ENCODE measurements at regions not wholly inside any gene's neighbourhood (a gene's known extent, or its start where the extent isn't known, plus 50 kb on each side); places are given as distances from the start of the nearest gene placed in this dataset.

DNA sequence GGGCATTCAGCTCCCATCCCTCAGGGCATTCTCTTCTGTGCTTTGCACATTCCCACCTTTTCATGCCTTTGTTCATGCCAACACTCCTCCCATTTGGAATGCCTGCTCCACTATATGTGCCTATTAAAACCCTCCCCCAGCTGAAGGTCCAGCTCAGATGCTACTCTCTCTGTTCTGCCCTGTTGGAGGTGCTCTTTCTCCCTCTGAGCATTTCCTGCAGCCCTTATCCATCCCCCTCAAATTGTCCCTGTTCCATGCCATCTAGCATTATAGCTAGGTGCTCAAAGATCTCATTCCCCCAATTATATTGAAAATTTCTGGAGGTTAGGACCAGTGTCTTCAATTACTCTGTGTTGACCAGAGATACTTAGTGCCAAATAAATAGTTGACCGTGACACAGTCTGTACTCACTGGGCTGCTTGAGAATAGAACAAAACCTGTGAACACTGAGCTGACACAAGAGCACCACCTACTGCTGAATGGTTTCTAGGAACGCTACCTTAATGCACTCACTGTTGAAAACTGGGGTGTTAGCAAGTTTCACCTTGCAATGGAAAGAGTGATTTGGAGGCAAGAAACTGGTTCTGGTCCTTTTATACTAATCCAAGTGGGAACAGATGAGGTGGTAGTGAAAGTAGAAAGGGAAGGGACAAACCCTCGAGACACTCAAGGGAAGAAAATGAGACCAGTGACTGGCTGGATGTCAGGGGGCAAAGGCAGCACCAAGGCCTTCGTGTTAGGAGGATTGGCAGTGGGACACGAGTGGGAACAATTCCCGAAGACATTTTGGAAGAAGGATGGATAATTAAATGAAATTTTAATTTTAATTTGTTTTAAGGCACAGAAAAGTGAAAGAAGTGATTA lies 289.8 kb upstream of the ROPN1 start:
- H3K27ac ChIP-seq (ENCODE audit: low read depth) = no peak overlapping the region
- H3K4me3 ChIP-seq (ENCODE audit: low read depth, low read length) = no peak overlapping the region
- H3K4me1 ChIP-seq (ENCODE audit: insufficient read depth) = no peaks in the 10 kb centered on the region
- WGBS = 75% methylated on average over 6 of the region's 6 CpGs
- no peak for DNase-seq (ENCODE audit: extremely low spot score)
- H3K36me3 ChIP-seq (ENCODE audit: insufficient read depth) = no peaks in the 10 kb centered on the region

DNA sequence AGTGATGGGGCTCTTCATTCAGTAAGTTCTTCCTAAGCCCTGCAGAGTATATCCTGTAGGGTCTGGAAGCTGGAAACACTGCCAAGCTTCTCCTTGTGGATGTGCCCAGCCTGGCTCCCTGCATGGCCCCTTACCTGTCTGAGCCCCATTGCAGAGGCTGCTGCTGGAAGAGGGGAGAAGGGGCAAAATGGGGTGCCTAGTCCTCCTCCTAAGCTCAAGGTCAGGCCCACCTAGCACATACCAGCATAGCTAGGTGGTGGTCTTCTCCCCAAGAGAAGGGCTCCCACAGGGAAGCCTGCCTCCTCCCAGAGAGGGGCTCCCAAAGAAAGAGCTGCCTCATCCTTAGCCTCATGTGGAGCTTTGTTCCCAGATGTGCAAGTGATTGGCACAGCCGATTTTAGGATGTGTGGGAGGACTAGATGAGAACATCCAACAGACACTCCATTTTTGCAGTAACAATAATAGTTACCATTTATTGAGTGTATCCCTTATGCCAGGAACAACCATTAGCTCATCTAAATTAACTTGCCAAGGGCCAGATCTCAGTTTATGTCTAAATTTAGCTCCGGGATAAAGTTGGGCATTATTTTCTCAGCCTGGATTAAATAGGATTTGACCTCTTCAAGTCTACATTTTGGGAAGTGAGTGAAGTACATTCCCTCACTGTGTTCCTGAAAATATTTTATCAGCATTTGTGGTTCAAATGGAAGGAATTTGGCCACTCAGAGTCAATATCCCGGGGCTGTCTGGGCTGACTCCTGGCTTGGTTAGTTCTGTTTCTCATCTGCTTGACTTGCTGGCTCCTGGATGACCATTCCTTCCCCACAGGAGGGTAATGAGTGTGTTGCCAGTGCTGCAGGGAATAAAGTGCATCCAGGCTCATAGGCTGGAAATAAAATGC lies 291.1 kb upstream of the ROPN1 start:
- WGBS = 25% methylated on average over 3 of the region's 3 CpGs
- Histone ChIP-seq H3K4me1 (ENCODE audit: insufficient read depth) (no peaks in the 10 kb centered on the region), H3K36me3 (ENCODE audit: insufficient read depth) (no peaks in the 10 kb centered on the region), H3K27ac (ENCODE audit: low read depth) (no peak overlapping the region), H3K4me3 (ENCODE audit: low read depth, low read length) (no peak overlapping the region)
- no peak for DNase-seq (ENCODE audit: extremely low spot score)

DNA sequence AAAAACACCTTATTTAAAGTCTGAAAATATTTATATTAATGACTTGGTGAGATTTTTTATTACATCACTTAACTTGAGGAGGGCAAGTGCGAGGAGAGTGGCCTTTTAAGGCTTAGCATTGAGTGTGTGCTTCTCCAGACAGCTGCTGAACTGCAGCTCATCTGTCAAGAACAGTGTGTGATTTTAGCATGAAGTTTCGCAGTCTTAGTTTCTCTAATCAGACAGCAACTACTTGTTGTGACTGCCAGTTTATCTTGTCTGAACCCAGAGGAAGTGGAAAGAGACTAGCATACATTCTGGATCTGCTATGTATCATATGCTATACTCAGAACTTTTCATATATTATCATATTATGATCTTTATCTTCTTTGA lies 291.7 kb upstream of the ROPN1 start:
- Histone ChIP-seq H3K4me3 (ENCODE audit: low read depth, low read length) (no peak overlapping the region), H3K36me3 (ENCODE audit: insufficient read depth) (no peaks in the 10 kb centered on the region), H3K27ac (ENCODE audit: low read depth) (no peak overlapping the region), H3K4me1 (ENCODE audit: insufficient read depth) (no peaks in the 10 kb centered on the region)
- no peak for DNase-seq (ENCODE audit: extremely low spot score)
- 46% methylated on average over 2 of the region's 2 CpGs for WGBS

- no peak overlapping the region for H3K4me3 ChIP-seq (ENCODE audit: low read depth, low read length)
- DNase-seq (ENCODE audit: extremely low spot score) = no peak
- H3K4me1 ChIP-seq (ENCODE audit: insufficient read depth) = no peaks in the 10 kb centered on the region
- no peaks in the 10 kb centered on the region for H3K36me3 ChIP-seq (ENCODE audit: insufficient read depth)
- H3K27ac ChIP-seq (ENCODE audit: low read depth) = no peak overlapping the region
Observed at GRCh38 chr3:124288996-124289395, 297.1 kb upstream of the ROPN1 start.

GRCh38 chr3:124291008-124291407 lies 299.1 kb upstream of the ROPN1 start:
- WGBS = 87% methylated on average over 2 of the region's 2 CpGs
- DNase-seq (ENCODE audit: extremely low spot score) = no peak
- no peak overlapping the region for H3K27ac ChIP-seq (ENCODE audit: low read depth)
- H3K36me3 ChIP-seq (ENCODE audit: insufficient read depth) = no peaks in the 10 kb centered on the region
- H3K4me3 ChIP-seq (ENCODE audit: low read depth, low read length) = no peak overlapping the region
- no peaks in the 10 kb centered on the region for H3K4me1 ChIP-seq (ENCODE audit: insufficient read depth)

GRCh38 chr3:124292329-124292728 lies 300.4 kb upstream of the ROPN1 start:
- WGBS = 93% methylated on average over 4 of the region's 4 CpGs
- H3K27ac ChIP-seq (ENCODE audit: low read depth) = no peak overlapping the region
- no peaks in the 10 kb centered on the region for H3K36me3 ChIP-seq (ENCODE audit: insufficient read depth)
- no peak overlapping the region for H3K4me3 ChIP-seq (ENCODE audit: low read depth, low read length)
- no peaks in the 10 kb centered on the region for H3K4me1 ChIP-seq (ENCODE audit: insufficient read depth)
- no peak for DNase-seq (ENCODE audit: extremely low spot score)

GRCh38 chr3:124293584-124293983 lies 301.7 kb upstream of the ROPN1 start:
- 55% methylated on average over 2 of the region's 2 CpGs for WGBS
- Histone ChIP-seq H3K36me3 (ENCODE audit: insufficient read depth) (no peaks in the 10 kb centered on the region), H3K27ac (ENCODE audit: low read depth) (no peak overlapping the region), H3K4me3 (ENCODE audit: low read depth, low read length) (no peak overlapping the region), H3K4me1 (ENCODE audit: insufficient read depth) (no peaks in the 10 kb centered on the region)
- no peak for DNase-seq (ENCODE audit: extremely low spot score)

DNA sequence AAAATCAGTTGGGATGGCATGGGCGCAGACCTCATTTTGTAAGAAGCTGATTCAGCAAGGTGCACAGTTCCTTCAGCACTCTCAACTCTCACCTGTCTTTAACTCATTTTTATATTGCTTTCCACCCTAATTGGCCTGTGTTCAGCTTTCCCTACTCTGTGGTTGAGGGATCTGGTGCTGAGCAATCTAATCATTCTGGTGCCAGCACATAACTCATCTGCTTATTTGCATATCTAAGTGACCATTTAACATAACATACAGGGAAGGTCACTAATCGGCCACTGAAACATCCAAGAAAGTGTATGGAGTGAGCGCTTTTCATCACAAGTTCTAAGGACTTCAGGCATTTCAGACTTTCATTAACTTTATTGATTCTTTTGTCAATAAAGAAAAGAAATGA lies 303.4 kb upstream of the ROPN1 start:
- DNase-seq (ENCODE audit: extremely low spot score) = no peak
- Histone ChIP-seq H3K4me3 (ENCODE audit: low read depth, low read length) (no peak overlapping the region), H3K36me3 (ENCODE audit: insufficient read depth) (no peaks in the 10 kb centered on the region), H3K4me1 (ENCODE audit: insufficient read depth) (no peaks in the 10 kb centered on the region), H3K27ac (ENCODE audit: low read depth) (no peak overlapping the region)
- WGBS = 96% methylated on average over 3 of the region's 3 CpGs

DNA sequence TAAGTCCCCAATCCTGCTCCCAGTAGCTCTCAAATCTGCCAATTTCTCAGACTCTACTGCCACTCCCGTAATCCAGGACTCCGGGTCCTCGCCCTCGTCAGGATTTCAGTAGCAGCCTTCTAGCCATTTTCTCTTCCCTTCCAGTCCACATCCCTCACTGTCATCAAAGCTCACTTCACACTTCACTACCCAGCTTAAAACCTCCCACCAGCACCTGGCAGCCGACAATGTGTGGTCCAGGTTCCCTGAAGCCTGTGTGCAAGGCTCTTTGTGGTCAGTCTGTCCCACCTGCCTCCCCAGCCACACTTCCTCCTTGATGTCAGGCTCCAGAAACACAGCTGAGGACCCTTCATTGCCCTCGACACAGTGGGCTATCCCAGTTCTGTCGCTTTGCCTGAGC lies 304.5 kb upstream of the ROPN1 start:
- no peak overlapping the region for H3K4me3 ChIP-seq (ENCODE audit: low read depth, low read length)
- 93% methylated on average over 7 of the region's 7 CpGs for whole genome bisulfite sequencing
- no peaks in the 10 kb centered on the region for H3K36me3 ChIP-seq (ENCODE audit: insufficient read depth)
- H3K27ac ChIP-seq (ENCODE audit: low read depth) = no peak overlapping the region
- no peaks in the 10 kb centered on the region for H3K4me1 ChIP-seq (ENCODE audit: insufficient read depth)
- DNase-seq (ENCODE audit: extremely low spot score) = no peak

- Histone ChIP-seq H3K36me3 (ENCODE audit: insufficient read depth) (no peaks in the 10 kb centered on the region), H3K27ac (ENCODE audit: low read depth) (no peak overlapping the region), H3K4me1 (ENCODE audit: insufficient read depth) (no peaks in the 10 kb centered on the region), H3K4me3 (ENCODE audit: low read depth, low read length) (no peak overlapping the region)
- 80% methylated on average over 3 of the region's 3 CpGs for WGBS
- no peak for DNase-seq (ENCODE audit: extremely low spot score)
Observed at GRCh38 chr3:124297062-124297980, 305.4 kb upstream of the ROPN1 start.

GRCh38 chr3:124298301-124298700 lies 306.4 kb upstream of the ROPN1 start:
- no peaks in the 10 kb centered on the region for H3K4me1 ChIP-seq (ENCODE audit: insufficient read depth)
- no peak for DNase-seq (ENCODE audit: extremely low spot score)
- no peak overlapping the region for H3K27ac ChIP-seq (ENCODE audit: low read depth)
- no peak overlapping the region for H3K4me3 ChIP-seq (ENCODE audit: low read depth, low read length)
- WGBS = 93% methylated on average over 5 of the region's 5 CpGs
- H3K36me3 ChIP-seq (ENCODE audit: insufficient read depth) = no peaks in the 10 kb centered on the region

- Histone ChIP-seq H3K4me1 (ENCODE audit: insufficient read depth) (no peaks in the 10 kb centered on the region), H3K27ac (ENCODE audit: low read depth) (no peak overlapping the region), H3K36me3 (ENCODE audit: insufficient read depth) (no peaks in the 10 kb centered on the region), H3K4me3 (ENCODE audit: low read depth, low read length) (no peak overlapping the region)
- DNase-seq (ENCODE audit: extremely low spot score) = no peak
- 44% methylated on average over 6 of the region's 6 CpGs for WGBS
Observed at GRCh38 chr3:124298951-124299350, 307.0 kb upstream of the ROPN1 start.

GRCh38 chr3:124299831-124300230 lies 307.9 kb upstream of the ROPN1 start:
- no peak for DNase-seq (ENCODE audit: extremely low spot score)
- H3K4me3 ChIP-seq (ENCODE audit: low read depth, low read length) = no peak overlapping the region
- no peaks in the 10 kb centered on the region for H3K4me1 ChIP-seq (ENCODE audit: insufficient read depth)
- no peak overlapping the region for H3K27ac ChIP-seq (ENCODE audit: low read depth)
- peaks cover 1% of the 10 kb centered on the region for H3K36me3 ChIP-seq (ENCODE audit: insufficient read depth)
- 83% methylated on average over 1 of the region's 1 CpG for WGBS

Data from urinary bladder (tissue), 3 donors.